Neural progenitor cell (in vitro differentiated cells): ENCODE measurements at regions not wholly inside any gene's neighbourhood (a gene's known extent, or its start where the extent isn't known, plus 50 kb on each side); places are given as distances from the start of the nearest gene placed in this dataset.

Experiments
- DNase-seq: peaks from one replicate; pipeline ENCODE4 v3.0.0-alpha.2; 2016; ENCODE audit warnings: low spot score
- H2AFZ ChIP-seq: fragments of 200-600 bp; sonication (generic); replicated peaks from 2 replicates; pipeline ENCODE4 v1.6.1; 2016; ENCODE audit warnings: antibody characterized with exemption
- H3F3A ChIP-seq: fragments of 200-600 bp; sonication (generic); 2 replicates; pipeline ENCODE4 v1.6.1; 2016; ENCODE audit warnings: antibody characterized with exemption, low read depth
- H3K27ac ChIP-seq: fragments of 200-600 bp; sonication (generic); 2 replicates; pipeline ENCODE4 v1.5.1; 2016; ENCODE audit warnings: mild to moderate bottlenecking
- H3K27me3 ChIP-seq: fragments of 200-600 bp; sonication (generic); 2 replicates; pipeline ENCODE4 v1.6.1; 2016; ENCODE audit warnings: mild to moderate bottlenecking, moderate library complexity
- H3K36me3 ChIP-seq: fragments of 200-600 bp; sonication (generic); 2 replicates; pipeline ENCODE4 v1.5.1; 2016
- H3K4me1 ChIP-seq: fragments of 200-600 bp; sonication (generic); 2 replicates; pipeline ENCODE4 v1.6.1; 2016; ENCODE audit warnings: mixed run types
- H3K4me2 ChIP-seq: fragments of 200-600 bp; sonication (generic); 2 replicates; pipeline ENCODE4 v1.6.1; 2016
- H3K4me3 ChIP-seq: fragments of 200-600 bp; sonication (generic); 2 replicates; pipeline ENCODE4 v1.5.1; 2016
- H3K79me2 ChIP-seq: fragments of 200-600 bp; sonication (generic); 2 replicates; pipeline ENCODE4 v1.6.1; 2016; ENCODE audit warnings: low read depth
- H3K9ac ChIP-seq: fragments of 200-600 bp; sonication (generic); 2 replicates; pipeline ENCODE4 v1.6.1; 2016
- H3K9me3 ChIP-seq: fragments of 200-600 bp; sonication (generic); 2 replicates; pipeline ENCODE4 v1.5.1; 2016; ENCODE audit warnings: low read depth
- H4K20me1 ChIP-seq: fragments of 200-600 bp; sonication (generic); 2 replicates; pipeline ENCODE4 v1.6.1; 2016; ENCODE audit warnings: low read depth
- H3K27ac Mint-ChIP-seq: 3 replicates; pipeline ENCODE4 v1.8.0; 2021; ENCODE audit warnings: mixed read lengths
- H3K27me3 Mint-ChIP-seq: 2 replicates; pipeline ENCODE4 v1.8.0; 2022; ENCODE audit warnings: low read depth, mild to moderate bottlenecking, inconsistent platforms, moderate library complexity, mixed read lengths; ENCODE audit not compliant: insufficient read depth
- H3K36me3 Mint-ChIP-seq: 3 replicates; pipeline ENCODE4 v1.8.0; 2021; ENCODE audit warnings: mixed read lengths
- H3K4me1 Mint-ChIP-seq: 3 replicates; pipeline ENCODE4 v1.8.0; 2021; ENCODE audit warnings: mixed read lengths
- H3K4me3 Mint-ChIP-seq: 3 replicates; pipeline ENCODE4 v1.8.0; 2021; ENCODE audit warnings: mild to moderate bottlenecking, moderate library complexity, mixed read lengths
- H3K9me3 Mint-ChIP-seq: 3 replicates; pipeline ENCODE4 v1.8.0; 2020; ENCODE audit warnings: mixed read lengths
- EZH2 ChIP-seq: fragments of 200-600 bp; sonication (generic); IDR thresholded peaks from 2 replicates; pipeline ENCODE4 v1.6.1; 2017; ENCODE audit warnings: antibody characterized with exemption, mild to moderate bottlenecking, moderate library complexity
- EZH2phosphoT487 ChIP-seq: fragments of 200-600 bp; sonication (generic); IDR thresholded peaks from 2 replicates; pipeline ENCODE4 v1.6.1; 2017; ENCODE audit warnings: antibody characterized with exemption
- TF ChIP-seq, protein P1 (sequence below): fragments of 200-600 bp; sonication (generic); IDR thresholded peaks from 2 replicates; pipeline ENCODE4 v1.5.1; 2017; ENCODE audit warnings: antibody characterized with exemption, mild to moderate bottlenecking

DNA sequence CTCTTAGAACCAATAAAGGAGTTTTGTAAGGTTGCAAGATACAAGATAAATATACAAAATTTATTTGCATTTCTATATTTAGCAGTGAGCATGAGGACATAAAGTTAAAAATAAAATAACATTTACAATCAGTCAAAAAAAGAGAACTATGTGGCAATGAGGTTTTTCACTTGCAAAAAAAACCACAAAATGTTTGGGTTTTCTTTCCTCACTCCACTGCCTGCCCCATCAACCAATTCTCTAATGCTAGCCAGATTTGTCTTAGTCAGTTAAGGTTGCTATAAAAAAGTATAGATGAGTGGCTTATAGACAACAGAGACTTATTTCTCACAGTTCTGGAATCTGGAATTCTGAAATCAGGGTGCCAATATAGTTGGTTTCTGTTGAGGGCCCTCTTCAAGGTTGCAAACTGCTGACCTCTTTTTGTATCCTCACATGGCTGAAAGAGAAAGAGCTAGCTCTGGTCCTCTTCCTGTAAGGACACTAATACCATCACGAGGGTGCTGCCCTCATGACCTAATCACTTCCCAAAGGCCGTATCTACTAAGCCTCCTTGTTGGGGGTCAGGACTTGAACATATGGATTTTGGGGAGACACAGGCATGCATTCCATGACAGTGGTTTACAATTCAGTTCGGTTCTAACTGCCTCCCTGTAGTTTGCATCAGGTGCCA is 566.2 kb downstream of the GALR1 start:
- Mint-ChIP-seq H3K36me3 (no peaks in the 10 kb centered on the region), H3K9me3 (peaks cover 3% of the 10 kb centered on the region), H3K4me1 (peaks cover 4% of the 10 kb centered on the region), H3K27ac (no peak overlapping the region), H3K4me3 (no peak overlapping the region), H3K27me3 (peaks cover 5% of the 10 kb centered on the region)
- H3K79me2 ChIP-seq: no peaks in the 10 kb centered on the region
- H3K27me3 ChIP-seq: no peaks in the 10 kb centered on the region
- no peak overlapping the region for H3K9ac ChIP-seq
- no peaks in the 10 kb centered on the region for H4K20me1 ChIP-seq
- TF ChIP-seq EZH2: no peak
- no peaks in the 10 kb centered on the region for H3K36me3 ChIP-seq
- H3K4me2 ChIP-seq: no peak overlapping the region
- no peak overlapping the region for H3K27ac ChIP-seq
- no peaks in the 10 kb centered on the region for H3K4me1 ChIP-seq
- H2AFZ ChIP-seq: no peak overlapping the region
- H3K9me3 ChIP-seq: peaks cover 5% of the 10 kb centered on the region
- H3F3A ChIP-seq: no peaks in the 10 kb centered on the region
- DNase-seq: no peak
- H3K4me3 ChIP-seq: no peak overlapping the region

GRCh38 chr18:77818328-77818727 is 568.7 kb downstream of the GALR1 start:
- Mint-ChIP-seq H3K4me3 (no peak overlapping the region), H3K27me3 (peaks cover 10% of the 10 kb centered on the region), H3K27ac (no peak overlapping the region), H3K4me1 (peaks cover 13% of the 10 kb centered on the region), H3K36me3 (no peaks in the 10 kb centered on the region), H3K9me3 (peaks cover 6% of the 10 kb centered on the region)
- Histone ChIP-seq H3K4me1 (no peaks in the 10 kb centered on the region), H3K4me3 (no peak overlapping the region), H4K20me1 (no peaks in the 10 kb centered on the region), H2AFZ (no peak overlapping the region), H3K9me3 (peaks cover 5% of the 10 kb centered on the region), H3K36me3 (no peaks in the 10 kb centered on the region), H3K9ac (no peak overlapping the region), H3K27me3 (no peaks in the 10 kb centered on the region), H3K4me2 (no peak overlapping the region), H3K79me2 (no peaks in the 10 kb centered on the region), H3K27ac (no peak overlapping the region), H3F3A (no peaks in the 10 kb centered on the region)
- no peak for DNase-seq
- no peak for TF ChIP-seq EZH2
- TF ChIP-seq, protein P1, sequence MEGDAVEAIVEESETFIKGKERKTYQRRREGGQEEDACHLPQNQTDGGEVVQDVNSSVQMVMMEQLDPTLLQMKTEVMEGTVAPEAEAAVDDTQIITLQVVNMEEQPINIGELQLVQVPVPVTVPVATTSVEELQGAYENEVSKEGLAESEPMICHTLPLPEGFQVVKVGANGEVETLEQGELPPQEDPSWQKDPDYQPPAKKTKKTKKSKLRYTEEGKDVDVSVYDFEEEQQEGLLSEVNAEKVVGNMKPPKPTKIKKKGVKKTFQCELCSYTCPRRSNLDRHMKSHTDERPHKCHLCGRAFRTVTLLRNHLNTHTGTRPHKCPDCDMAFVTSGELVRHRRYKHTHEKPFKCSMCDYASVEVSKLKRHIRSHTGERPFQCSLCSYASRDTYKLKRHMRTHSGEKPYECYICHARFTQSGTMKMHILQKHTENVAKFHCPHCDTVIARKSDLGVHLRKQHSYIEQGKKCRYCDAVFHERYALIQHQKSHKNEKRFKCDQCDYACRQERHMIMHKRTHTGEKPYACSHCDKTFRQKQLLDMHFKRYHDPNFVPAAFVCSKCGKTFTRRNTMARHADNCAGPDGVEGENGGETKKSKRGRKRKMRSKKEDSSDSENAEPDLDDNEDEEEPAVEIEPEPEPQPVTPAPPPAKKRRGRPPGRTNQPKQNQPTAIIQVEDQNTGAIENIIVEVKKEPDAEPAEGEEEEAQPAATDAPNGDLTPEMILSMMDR: no peak
- TF ChIP-seq EZH2phosphoT487: no peak

DNA sequence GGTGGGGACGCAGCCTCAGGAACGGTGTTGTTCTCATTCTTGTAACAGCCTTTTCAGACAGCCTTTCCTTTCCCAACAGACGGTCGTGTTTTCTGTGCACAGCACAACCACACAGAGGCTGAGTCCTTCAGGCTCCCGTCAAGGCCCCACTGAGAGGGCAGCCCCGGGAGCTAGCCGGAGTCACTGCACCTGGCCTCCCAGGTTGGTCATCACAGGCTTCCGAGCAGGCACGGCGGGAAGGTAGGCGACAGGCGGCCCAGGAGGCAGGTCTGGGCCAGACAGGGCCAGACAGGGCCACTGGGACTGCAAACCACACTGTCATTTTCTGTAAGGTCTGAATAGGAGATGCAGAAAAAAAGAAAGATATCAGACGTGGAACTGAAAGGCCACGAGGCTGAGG is 570.8 kb downstream of the GALR1 start:
- H3K27ac Mint-ChIP-seq: no peak overlapping the region
- Histone ChIP-seq H3K4me2 (no peak overlapping the region), H3K27ac (no peak overlapping the region), H3K9me3 (peaks cover 2% of the 10 kb centered on the region), H3K27me3 (no peaks in the 10 kb centered on the region), H3K79me2 (no peaks in the 10 kb centered on the region), H4K20me1 (no peaks in the 10 kb centered on the region), H3K4me1 (no peaks in the 10 kb centered on the region), H3K36me3 (no peaks in the 10 kb centered on the region), H2AFZ (no peak overlapping the region), H3K4me3 (no peak overlapping the region), H3K9ac (no peak overlapping the region), H3F3A (no peaks in the 10 kb centered on the region)
- peaks cover 16% of the 10 kb centered on the region for H3K4me1 Mint-ChIP-seq
- no peak for DNase-seq
- peaks cover 10% of the 10 kb centered on the region for H3K27me3 Mint-ChIP-seq
- no peaks in the 10 kb centered on the region for H3K36me3 Mint-ChIP-seq
- TF ChIP-seq, protein P1: no peak
- TF ChIP-seq EZH2 (no peak), EZH2phosphoT487 (no peak)
- no peak overlapping the region for H3K4me3 Mint-ChIP-seq
- H3K9me3 Mint-ChIP-seq: peaks cover 6% of the 10 kb centered on the region

- TF ChIP-seq EZH2: no peak
- no peak for TF ChIP-seq EZH2phosphoT487
- TF ChIP-seq, protein P1: no peak
- Histone ChIP-seq H3K36me3 (no peaks in the 10 kb centered on the region), H3K27me3 (no peaks in the 10 kb centered on the region), H3K4me1 (no peaks in the 10 kb centered on the region), H3K4me2 (no peak overlapping the region), H3K9ac (no peak overlapping the region), H3K79me2 (no peaks in the 10 kb centered on the region), H3K4me3 (no peak overlapping the region), H3K27ac (no peak overlapping the region), H3K9me3 (no peaks in the 10 kb centered on the region), H2AFZ (no peak overlapping the region), H3F3A (no peaks in the 10 kb centered on the region), H4K20me1 (no peaks in the 10 kb centered on the region)
- DNase-seq: no peak
- Mint-ChIP-seq H3K9me3 (peaks cover 6% of the 10 kb centered on the region), H3K4me1 (peaks cover 16% of the 10 kb centered on the region), H3K4me3 (no peak overlapping the region), H3K27me3 (peaks cover 10% of the 10 kb centered on the region), H3K36me3 (no peaks in the 10 kb centered on the region), H3K27ac (no peak overlapping the region)
Observed at GRCh38 chr18:77821892-77822291, 572.2 kb downstream of the GALR1 start.
